ENCODE measurements at regions not wholly inside any gene's neighbourhood (a gene's known extent, or its start where the extent isn't known, plus 50 kb on each side); places are given as distances from the start of the nearest gene placed in this dataset.

DNA sequence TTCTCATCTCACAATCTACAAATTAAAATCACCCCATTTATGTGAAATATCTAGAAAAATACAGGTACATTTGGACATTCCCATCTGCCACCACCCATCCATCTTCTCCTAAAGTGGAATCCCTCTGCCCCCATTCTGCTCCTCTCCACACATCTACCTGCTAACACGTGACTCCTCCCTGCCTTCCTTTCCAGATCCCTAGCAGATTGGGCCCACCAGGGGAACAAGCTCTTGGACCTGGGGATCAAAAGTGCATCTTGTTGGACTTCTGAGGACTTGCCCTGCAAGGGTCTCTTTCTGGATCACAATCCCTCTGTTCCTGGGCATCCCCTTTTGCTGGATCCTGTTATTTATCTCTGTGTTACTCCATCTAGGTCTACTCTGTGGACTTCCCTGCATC is 107.6 kb downstream of the ZNF280B start:
- H3K9me3 ChIP-seq (ENCODE audit: severe bottlenecking) = no peaks in the 10 kb centered on the region
- no peaks in the 10 kb centered on the region for H3K27me3 ChIP-seq (ENCODE audit: insufficient read depth, poor library complexity, severe bottlenecking)
- no peaks in the 10 kb centered on the region for H3K4me1 ChIP-seq (ENCODE audit: insufficient read depth, poor library complexity, severe bottlenecking)
- TF ChIP-seq, protein P1, sequence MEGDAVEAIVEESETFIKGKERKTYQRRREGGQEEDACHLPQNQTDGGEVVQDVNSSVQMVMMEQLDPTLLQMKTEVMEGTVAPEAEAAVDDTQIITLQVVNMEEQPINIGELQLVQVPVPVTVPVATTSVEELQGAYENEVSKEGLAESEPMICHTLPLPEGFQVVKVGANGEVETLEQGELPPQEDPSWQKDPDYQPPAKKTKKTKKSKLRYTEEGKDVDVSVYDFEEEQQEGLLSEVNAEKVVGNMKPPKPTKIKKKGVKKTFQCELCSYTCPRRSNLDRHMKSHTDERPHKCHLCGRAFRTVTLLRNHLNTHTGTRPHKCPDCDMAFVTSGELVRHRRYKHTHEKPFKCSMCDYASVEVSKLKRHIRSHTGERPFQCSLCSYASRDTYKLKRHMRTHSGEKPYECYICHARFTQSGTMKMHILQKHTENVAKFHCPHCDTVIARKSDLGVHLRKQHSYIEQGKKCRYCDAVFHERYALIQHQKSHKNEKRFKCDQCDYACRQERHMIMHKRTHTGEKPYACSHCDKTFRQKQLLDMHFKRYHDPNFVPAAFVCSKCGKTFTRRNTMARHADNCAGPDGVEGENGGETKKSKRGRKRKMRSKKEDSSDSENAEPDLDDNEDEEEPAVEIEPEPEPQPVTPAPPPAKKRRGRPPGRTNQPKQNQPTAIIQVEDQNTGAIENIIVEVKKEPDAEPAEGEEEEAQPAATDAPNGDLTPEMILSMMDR (IDR thresholded peaks at IDR 0.05; ENCODE audit: poor library complexity, severe bottlenecking) = no peak
- H3K36me3 ChIP-seq (ENCODE audit: low read depth) = no peaks in the 10 kb centered on the region
- ATAC-seq (ENCODE audit: low read depth) (no peak), DNase-seq (ENCODE audit: low spot score) (no peak)
- no peak overlapping the region for H3K27ac ChIP-seq (ENCODE audit: poor library complexity, severe bottlenecking)
- H3K4me3 ChIP-seq (ENCODE audit: severe bottlenecking) = no peak overlapping the region

DNA sequence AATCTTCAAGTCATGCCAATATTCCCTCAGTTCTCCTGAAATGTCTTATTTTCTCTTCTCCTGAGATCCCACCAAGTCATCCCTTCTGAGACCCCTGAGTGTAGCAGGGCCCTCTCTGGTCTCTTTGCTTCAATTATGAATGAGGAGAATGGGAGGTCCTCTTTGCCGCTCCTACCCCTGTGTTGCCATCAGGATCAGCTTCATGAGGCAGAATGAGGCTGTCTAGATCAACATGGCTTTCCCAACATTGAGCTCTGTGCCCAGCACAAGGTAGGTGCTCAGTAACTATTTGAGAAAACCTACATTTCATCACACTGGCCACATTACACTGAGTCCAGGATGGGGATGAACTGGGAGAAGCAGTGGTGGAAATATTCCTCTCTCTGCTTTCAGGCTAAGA is 107.2 kb downstream of the ZNF280B start:
- H3K9me3 ChIP-seq (ENCODE audit: severe bottlenecking) = no peaks in the 10 kb centered on the region
- no peak for DNase-seq (ENCODE audit: low spot score)
- TF ChIP-seq, protein P1 (IDR thresholded peaks at IDR 0.05; ENCODE audit: poor library complexity, severe bottlenecking) = no peak
- no peak overlapping the region for H3K4me3 ChIP-seq (ENCODE audit: severe bottlenecking)
- no peaks in the 10 kb centered on the region for H3K4me1 ChIP-seq (ENCODE audit: insufficient read depth, poor library complexity, severe bottlenecking)
- H3K27ac ChIP-seq (ENCODE audit: poor library complexity, severe bottlenecking) = no peak overlapping the region
- no peaks in the 10 kb centered on the region for H3K36me3 ChIP-seq (ENCODE audit: low read depth)
- no peaks in the 10 kb centered on the region for H3K27me3 ChIP-seq (ENCODE audit: insufficient read depth, poor library complexity, severe bottlenecking)
- no peak for ATAC-seq (ENCODE audit: low read depth)

DNA sequence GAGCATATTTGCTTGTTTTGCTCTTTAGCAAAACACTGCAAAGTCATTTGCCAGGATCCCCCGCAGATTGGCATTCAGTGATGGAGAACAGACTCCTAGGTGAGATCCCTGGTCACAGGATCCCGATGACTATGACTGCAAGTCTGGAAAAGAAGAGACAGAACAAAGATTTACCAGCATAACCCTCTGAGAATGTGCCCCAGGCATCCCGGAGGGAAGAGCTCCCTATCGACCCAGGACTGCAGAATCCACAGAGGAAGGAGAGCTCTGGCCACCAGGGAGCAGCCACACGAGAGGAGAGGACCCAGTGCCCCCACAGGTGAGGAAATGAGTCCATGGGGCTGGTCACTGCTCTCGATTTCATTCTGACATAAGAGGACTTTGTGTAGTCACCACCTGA is 105.2 kb downstream of the ZNF280B start:
- no peaks in the 10 kb centered on the region for H3K9me3 ChIP-seq (ENCODE audit: severe bottlenecking)
- H3K27me3 ChIP-seq (ENCODE audit: insufficient read depth, poor library complexity, severe bottlenecking) = no peaks in the 10 kb centered on the region
- H3K36me3 ChIP-seq (ENCODE audit: low read depth) = no peaks in the 10 kb centered on the region
- ATAC-seq (ENCODE audit: low read depth) = no peak
- H3K4me1 ChIP-seq (ENCODE audit: insufficient read depth, poor library complexity, severe bottlenecking) = no peaks in the 10 kb centered on the region
- TF ChIP-seq, protein P1 (IDR thresholded peaks at IDR 0.05; ENCODE audit: poor library complexity, severe bottlenecking) = no peak
- DNase-seq (ENCODE audit: low spot score) = no peak
- no peak overlapping the region for H3K4me3 ChIP-seq (ENCODE audit: severe bottlenecking)
- H3K27ac ChIP-seq (ENCODE audit: poor library complexity, severe bottlenecking) = no peak overlapping the region

DNA sequence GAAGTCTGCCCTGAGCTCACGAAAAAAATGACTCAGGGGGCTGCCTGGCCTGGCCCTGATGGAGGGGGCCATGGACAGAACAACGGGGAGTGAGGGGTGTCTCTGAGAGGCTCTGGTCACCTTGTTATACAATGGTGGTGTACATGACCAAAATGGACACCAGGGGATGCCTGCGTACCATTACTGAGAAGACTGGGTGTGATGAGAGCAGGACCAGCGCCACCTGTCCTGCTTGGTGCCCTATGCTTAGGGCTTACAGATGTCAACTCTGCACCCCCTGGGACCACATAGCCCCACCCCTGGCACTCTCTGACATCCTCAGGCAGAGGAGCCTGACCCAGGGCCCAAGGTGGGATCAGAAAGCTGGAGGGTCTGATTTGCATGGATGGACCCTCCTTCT is 104.8 kb downstream of the ZNF280B start:
- Histone ChIP-seq H3K36me3 (ENCODE audit: low read depth) (no peaks in the 10 kb centered on the region), H3K9me3 (ENCODE audit: severe bottlenecking) (no peaks in the 10 kb centered on the region), H3K4me1 (ENCODE audit: insufficient read depth, poor library complexity, severe bottlenecking) (no peaks in the 10 kb centered on the region), H3K27ac (ENCODE audit: poor library complexity, severe bottlenecking) (no peak overlapping the region), H3K27me3 (ENCODE audit: insufficient read depth, poor library complexity, severe bottlenecking) (no peaks in the 10 kb centered on the region), H3K4me3 (ENCODE audit: severe bottlenecking) (no peak overlapping the region)
- DNase-seq (ENCODE audit: low spot score) (no peak), ATAC-seq (ENCODE audit: low read depth) (no peak)
- TF ChIP-seq, protein P1 (IDR thresholded peaks at IDR 0.05; ENCODE audit: poor library complexity, severe bottlenecking) = no peak

DNA sequence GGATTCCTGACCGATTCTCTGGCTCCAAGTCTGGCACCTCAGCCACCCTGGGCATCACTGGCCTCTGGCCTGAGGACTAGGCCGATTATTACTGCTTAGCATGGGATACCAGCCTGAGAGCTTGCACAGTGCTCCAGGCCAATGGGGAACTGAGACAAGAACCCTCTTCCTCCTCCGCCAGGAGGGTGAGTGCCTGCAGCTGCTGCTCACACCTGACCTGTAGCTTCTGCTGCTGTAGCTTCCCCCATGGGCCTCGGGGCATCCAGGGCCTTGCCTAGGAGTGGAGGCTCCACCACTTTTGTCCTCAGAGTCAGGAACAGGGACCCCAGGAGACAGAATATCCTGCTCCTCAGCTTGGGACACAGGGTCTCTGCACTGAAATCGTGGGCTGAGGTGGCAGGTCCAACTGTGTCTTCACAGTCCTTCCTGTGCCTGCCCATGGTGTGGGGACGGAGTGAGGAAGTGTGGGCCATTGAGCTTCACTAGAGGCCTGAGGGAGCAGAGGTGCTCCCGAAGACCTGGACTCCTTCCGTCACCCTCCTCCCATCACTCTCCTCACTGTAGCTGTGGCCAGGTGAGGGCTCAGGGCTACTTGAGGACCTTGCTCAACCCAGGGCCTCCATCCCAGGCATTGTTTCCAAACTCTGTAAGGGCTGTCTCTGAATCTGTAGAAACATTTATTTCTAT is 103.8 kb downstream of the ZNF280B start:
- H3K4me1 ChIP-seq (ENCODE audit: insufficient read depth, poor library complexity, severe bottlenecking) = no peaks in the 10 kb centered on the region
- H3K9me3 ChIP-seq (ENCODE audit: severe bottlenecking) = no peaks in the 10 kb centered on the region
- no peak overlapping the region for H3K4me3 ChIP-seq (ENCODE audit: severe bottlenecking)
- no peaks in the 10 kb centered on the region for H3K36me3 ChIP-seq (ENCODE audit: low read depth)
- no peak overlapping the region for H3K27ac ChIP-seq (ENCODE audit: poor library complexity, severe bottlenecking)
- no peaks in the 10 kb centered on the region for H3K27me3 ChIP-seq (ENCODE audit: insufficient read depth, poor library complexity, severe bottlenecking)
- TF ChIP-seq, protein P1 (IDR thresholded peaks at IDR 0.05; ENCODE audit: poor library complexity, severe bottlenecking) = no peak
- DNase-seq (ENCODE audit: low spot score) (no peak), ATAC-seq (ENCODE audit: low read depth) (no peak)

All from RWPE2 (cell line).